GM23338 (cell line): ENCODE measurements at regions not wholly inside any gene's neighbourhood (a gene's known extent, or its start where the extent isn't known, plus 50 kb on each side); places are given as distances from the start of the nearest gene placed in this dataset.

Experiments used
- ATAC-seq: fragments of 200-7000 bp; cut with Tn5 transposase; 3 replicates; pipeline ENCODE4 v1.9.1; 2020
- DNase-seq: peaks from one replicate; pipeline ENCODE4 v3.0.0-alpha.2; 2015; ENCODE audit warnings: low spot score
- H2AFZ ChIP-seq: fragments of 200-600 bp; sonication (generic); 2 replicates; pipeline ENCODE4 v1.8.0; 2016; ENCODE audit warnings: antibody characterized with exemption, mild to moderate bottlenecking, moderate library complexity
- H3F3A ChIP-seq: fragments of 200-600 bp; sonication (generic); replicated peaks from 2 replicates; pipeline ENCODE4 v1.8.0; 2017; ENCODE audit warnings: antibody characterized with exemption, mixed run types, low read depth
- H3K27ac ChIP-seq: fragments of 200-600 bp; sonication (generic); 2 replicates; pipeline ENCODE4 v1.6.1; 2016; ENCODE audit warnings: low read depth
- H3K27me3 ChIP-seq: fragments of 200-600 bp; sonication (generic); 2 replicates; pipeline ENCODE4 v1.8.0; 2016; ENCODE audit warnings: mild to moderate bottlenecking, mixed run types, moderate library complexity; ENCODE audit not compliant: insufficient read depth
- H3K36me3 ChIP-seq: fragments of 200-600 bp; sonication (generic); 2 replicates; pipeline ENCODE4 v1.8.0; 2016; ENCODE audit warnings: mild to moderate bottlenecking; ENCODE audit not compliant: insufficient read depth
- H3K4me1 ChIP-seq: fragments of 200-600 bp; sonication (generic); 2 replicates; pipeline ENCODE4 v1.8.0; 2016; ENCODE audit warnings: mild to moderate bottlenecking, moderate library complexity; ENCODE audit not compliant: insufficient read depth
- H3K4me2 ChIP-seq: fragments of 200-600 bp; sonication (generic); 2 replicates; pipeline ENCODE4 v1.7.1; 2017; ENCODE audit warnings: mixed run types
- H3K4me3 ChIP-seq: fragments of 200-600 bp; sonication (generic); 2 replicates; pipeline ENCODE4 v1.6.1; 2016; ENCODE audit warnings: mixed run types
- H3K79me2 ChIP-seq: fragments of 200-600 bp; sonication (generic); replicated peaks from 2 replicates; pipeline ENCODE4 v1.8.0; 2017; ENCODE audit warnings: mild to moderate bottlenecking; ENCODE audit not compliant: insufficient read depth
- H3K9me2 ChIP-seq: fragments of 200-600 bp; sonication (generic); 2 replicates; pipeline ENCODE4 v1.8.0; 2017; ENCODE audit not compliant: insufficient read depth
- H4K20me1 ChIP-seq: fragments of 200-600 bp; sonication (generic); replicated peaks from 2 replicates; pipeline ENCODE4 v1.8.0; 2017; ENCODE audit warnings: mild to moderate bottlenecking; ENCODE audit not compliant: insufficient read depth
- H3K27ac Mint-ChIP-seq: 2 replicates; pipeline ENCODE4 v1.8.0; 2020; ENCODE audit warnings: inconsistent platforms, mild to moderate bottlenecking, moderate library complexity, mixed read lengths
- H3K27me3 Mint-ChIP-seq: 3 replicates; pipeline ENCODE4 v1.8.0; 2022; ENCODE audit warnings: low read depth, mild to moderate bottlenecking, moderate library complexity, mixed read lengths, inconsistent platforms; ENCODE audit not compliant: insufficient read depth, poor library complexity
- H3K36me3 Mint-ChIP-seq: 3 replicates; pipeline ENCODE4 v1.8.0; 2021; ENCODE audit warnings: low read depth, mild to moderate bottlenecking, inconsistent platforms, moderate library complexity, mixed read lengths
- H3K4me1 Mint-ChIP-seq: 3 replicates; pipeline ENCODE4 v1.8.0; 2020; ENCODE audit warnings: mild to moderate bottlenecking, inconsistent platforms, mixed read lengths
- H3K4me3 Mint-ChIP-seq: 3 replicates; pipeline ENCODE4 v1.8.0; 2021; ENCODE audit warnings: moderate library complexity, mild to moderate bottlenecking, inconsistent platforms, mixed read lengths
- H3K9me3 Mint-ChIP-seq: 3 replicates; pipeline ENCODE4 v1.8.0; 2020; ENCODE audit warnings: moderate library complexity, mild to moderate bottlenecking, inconsistent platforms, mixed read lengths
- CREB1 ChIP-seq: fragments of 250-450 bp; sonication (Bioruptor Pico); IDR thresholded peaks from 2 replicates; pipeline ENCODE4 v1.5.0; 2020; ENCODE audit warnings: low read depth, mild to moderate bottlenecking, moderate library complexity
- CTCF ChIP-seq, 2 experiments: fragments of 200-600 bp in 1 of 2; sonication (generic) in 1 of 2; conservative IDR thresholded peaks; 2 replicates each; pipeline versions ENCODE4 v1.5.1 to v1.6.1; 2016 to 2017; ENCODE audit warnings: antibody characterized with exemption in 2 of 2, low read depth in 2 of 2, mild to moderate bottlenecking in 2 of 2, moderate library complexity in 1 of 2
- ETS1 ChIP-seq: IDR thresholded peaks from 2 replicates; pipeline ENCODE4 v1.6.1; 2016; ENCODE audit warnings: antibody characterized with exemption
- EZH2 ChIP-seq: fragments of 200-600 bp; sonication (generic); IDR thresholded peaks from one replicate; pipeline ENCODE4 v1.8.0; 2017; ENCODE audit warnings: antibody characterized with exemption, mild to moderate bottlenecking, low read depth; ENCODE audit not compliant: unreplicated experiment
- NANOG ChIP-seq: IDR thresholded peaks from 2 replicates; pipeline ENCODE4 v1.6.1; 2016; ENCODE audit warnings: antibody characterized with exemption, borderline replicate concordance
- POLR2AphosphoS5 ChIP-seq: IDR thresholded peaks from 2 replicates; pipeline ENCODE4 v1.6.1; 2016; ENCODE audit warnings: antibody characterized with exemption, low read depth
- STAT1 ChIP-seq: IDR thresholded peaks from one replicate; pipeline ENCODE4 v1.6.1; 2016; ENCODE audit warnings: antibody characterized with exemption; ENCODE audit not compliant: unreplicated experiment
- ZNF114 ChIP-seq: fragments of 250-450 bp; sonication (Bioruptor Pico); IDR thresholded peaks from 2 replicates; pipeline ENCODE4 v1.5.0; 2020; ENCODE audit warnings: mild to moderate bottlenecking, moderate library complexity
- ZNF331 ChIP-seq: fragments of 250-450 bp; sonication (Bioruptor Pico); IDR thresholded peaks from 2 replicates; pipeline ENCODE4 v1.5.0; 2020; ENCODE audit warnings: low read depth, mild to moderate bottlenecking, moderate library complexity
- TF ChIP-seq, protein P1 (sequence below): fragments of 250-450 bp; sonication (Bioruptor Pico); IDR thresholded peaks from 2 replicates; pipeline ENCODE4 v1.5.0; 2020; ENCODE audit warnings: mild to moderate bottlenecking, moderate library complexity

GRCh38 chrY:19567051-19567921 lies 177.2 kb downstream of the KDM5D start:
- TF ChIP-seq ETS1 = no peak
- peak; percentile 66 for TF ChIP-seq POLR2AphosphoS5
- Mint-ChIP-seq H3K27me3 (no peaks in the 10 kb centered on the region), H3K4me1 (peaks cover 15% of the 10 kb centered on the region; the same call in 2 of the 3 replicates), H3K9me3 (peaks cover 3% of the 10 kb centered on the region; the same call in 1 of the 3 replicates), H3K4me3 (peak overlapping the region; percentile 89), H3K27ac (peak overlapping the region; percentile 99), H3K36me3 (peaks cover 3% of the 10 kb centered on the region; the same call in 2 of the 3 replicates)
- H3K9me2 ChIP-seq = no peaks in the 10 kb centered on the region
- no peaks in the 10 kb centered on the region for H3K27me3 ChIP-seq
- H3F3A ChIP-seq = no peaks in the 10 kb centered on the region
- peak overlapping the region; percentile 76 for H3K27ac ChIP-seq
- H3K36me3 ChIP-seq = no peaks in the 10 kb centered on the region
- peaks cover 48% of the 10 kb centered on the region for H3K79me2 ChIP-seq
- H4K20me1 ChIP-seq = no peaks in the 10 kb centered on the region; the same call in 1 of the 2 replicates
- DNase-seq (peak; percentile 87), ATAC-seq (peak; percentile 96)
- peak overlapping the region; percentile 78 for H3K4me2 ChIP-seq
- H3K4me3 ChIP-seq = peak overlapping the region; percentile 78
- peak overlapping the region; percentile 21; the same call in 1 of the 2 replicates for H2AFZ ChIP-seq
- peaks cover 5% of the 10 kb centered on the region for H3K4me1 ChIP-seq

- H3K9me2 ChIP-seq = no peaks in the 10 kb centered on the region
- Mint-ChIP-seq H3K4me1 (no peaks in the 10 kb centered on the region), H3K27ac (no peak overlapping the region), H3K9me3 (peaks cover 6% of the 10 kb centered on the region), H3K36me3 (peaks cover 4% of the 10 kb centered on the region; the same call in 1 of the 3 replicates), H3K4me3 (no peak overlapping the region), H3K27me3 (no peaks in the 10 kb centered on the region)
- no peak overlapping the region for H2AFZ ChIP-seq
- H3K79me2 ChIP-seq = no peaks in the 10 kb centered on the region
- H4K20me1 ChIP-seq = no peaks in the 10 kb centered on the region
- ATAC-seq (no peak), DNase-seq (no peak)
- H3K4me3 ChIP-seq = no peak overlapping the region
- no peaks in the 10 kb centered on the region for H3K36me3 ChIP-seq
- no peak overlapping the region for H3K27ac ChIP-seq
- TF ChIP-seq CTCF (conservative IDR thresholded peaks at IDR 0.05; ENCODE audit: low read depth in 2 of 2) (no peak), ZNF114 (no peak), EZH2 (no peak), STAT1 (no peak), CREB1 (CRISPR knock-in tag) (no peak), NANOG (no peak), POLR2AphosphoS5 (no peak), ZNF331 (CRISPR knock-in tag) (no peak)
- TF ChIP-seq, protein P1, sequence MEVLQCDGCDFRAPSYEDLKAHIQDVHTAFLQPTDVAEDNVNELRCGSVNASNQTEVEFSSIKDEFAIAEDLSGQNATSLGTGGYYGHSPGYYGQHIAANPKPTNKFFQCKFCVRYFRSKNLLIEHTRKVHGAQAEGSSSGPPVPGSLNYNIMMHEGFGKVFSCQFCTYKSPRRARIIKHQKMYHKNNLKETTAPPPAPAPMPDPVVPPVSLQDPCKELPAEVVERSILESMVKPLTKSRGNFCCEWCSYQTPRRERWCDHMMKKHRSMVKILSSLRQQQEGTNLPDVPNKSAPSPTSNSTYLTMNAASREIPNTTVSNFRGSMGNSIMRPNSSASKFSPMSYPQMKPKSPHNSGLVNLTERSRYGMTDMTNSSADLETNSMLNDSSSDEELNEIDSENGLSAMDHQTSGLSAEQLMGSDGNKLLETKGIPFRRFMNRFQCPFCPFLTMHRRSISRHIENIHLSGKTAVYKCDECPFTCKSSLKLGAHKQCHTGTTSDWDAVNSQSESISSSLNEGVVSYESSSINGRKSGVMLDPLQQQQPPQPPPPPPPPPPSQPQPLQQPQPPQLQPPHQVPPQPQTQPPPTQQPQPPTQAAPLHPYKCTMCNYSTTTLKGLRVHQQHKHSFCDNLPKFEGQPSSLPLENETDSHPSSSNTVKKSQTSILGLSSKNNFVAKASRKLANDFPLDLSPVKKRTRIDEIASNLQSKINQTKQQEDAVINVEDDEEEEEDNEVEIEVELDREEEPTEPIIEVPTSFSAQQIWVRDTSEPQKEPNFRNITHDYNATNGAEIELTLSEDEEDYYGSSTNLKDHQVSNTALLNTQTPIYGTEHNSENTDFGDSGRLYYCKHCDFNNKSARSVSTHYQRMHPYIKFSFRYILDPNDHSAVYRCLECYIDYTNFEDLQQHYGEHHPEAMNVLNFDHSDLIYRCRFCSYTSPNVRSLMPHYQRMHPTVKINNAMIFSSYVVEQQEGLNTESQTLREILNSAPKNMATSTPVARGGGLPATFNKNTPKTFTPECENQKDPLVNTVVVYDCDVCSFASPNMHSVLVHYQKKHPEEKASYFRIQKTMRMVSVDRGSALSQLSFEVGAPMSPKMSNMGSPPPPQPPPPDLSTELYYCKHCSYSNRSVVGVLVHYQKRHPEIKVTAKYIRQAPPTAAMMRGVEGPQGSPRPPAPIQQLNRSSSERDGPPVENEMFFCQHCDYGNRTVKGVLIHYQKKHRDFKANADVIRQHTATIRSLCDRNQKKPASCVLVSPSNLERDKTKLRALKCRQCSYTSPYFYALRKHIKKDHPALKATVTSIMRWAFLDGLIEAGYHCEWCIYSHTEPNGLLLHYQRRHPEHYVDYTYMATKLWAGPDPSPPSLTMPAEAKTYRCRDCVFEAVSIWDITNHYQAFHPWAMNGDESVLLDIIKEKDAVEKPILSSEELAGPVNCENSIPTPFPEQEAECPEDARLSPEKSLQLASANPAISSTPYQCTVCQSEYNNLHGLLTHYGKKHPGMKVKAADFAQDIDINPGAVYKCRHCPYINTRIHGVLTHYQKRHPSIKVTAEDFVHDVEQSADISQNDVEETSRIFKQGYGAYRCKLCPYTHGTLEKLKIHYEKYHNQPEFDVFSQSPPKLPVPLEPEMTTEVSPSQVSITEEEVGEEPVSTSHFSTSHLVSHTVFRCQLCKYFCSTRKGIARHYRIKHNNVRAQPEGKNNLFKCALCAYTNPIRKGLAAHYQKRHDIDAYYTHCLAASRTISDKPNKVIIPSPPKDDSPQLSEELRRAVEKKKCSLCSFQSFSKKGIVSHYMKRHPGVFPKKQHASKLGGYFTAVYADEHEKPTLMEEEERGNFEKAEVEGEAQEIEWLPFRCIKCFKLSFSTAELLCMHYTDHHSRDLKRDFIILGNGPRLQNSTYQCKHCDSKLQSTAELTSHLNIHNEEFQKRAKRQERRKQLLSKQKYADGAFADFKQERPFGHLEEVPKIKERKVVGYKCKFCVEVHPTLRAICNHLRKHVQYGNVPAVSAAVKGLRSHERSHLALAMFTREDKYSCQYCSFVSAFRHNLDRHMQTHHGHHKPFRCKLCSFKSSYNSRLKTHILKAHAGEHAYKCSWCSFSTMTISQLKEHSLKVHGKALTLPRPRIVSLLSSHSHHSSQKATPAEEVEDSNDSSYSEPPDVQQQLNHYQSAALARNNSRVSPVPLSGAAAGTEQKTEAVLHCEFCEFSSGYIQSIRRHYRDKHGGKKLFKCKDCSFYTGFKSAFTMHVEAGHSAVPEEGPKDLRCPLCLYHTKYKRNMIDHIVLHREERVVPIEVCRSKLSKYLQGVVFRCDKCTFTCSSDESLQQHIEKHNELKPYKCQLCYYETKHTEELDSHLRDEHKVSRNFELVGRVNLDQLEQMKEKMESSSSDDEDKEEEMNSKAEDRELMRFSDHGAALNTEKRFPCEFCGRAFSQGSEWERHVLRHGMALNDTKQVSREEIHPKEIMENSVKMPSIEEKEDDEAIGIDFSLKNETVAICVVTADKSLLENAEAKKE = no peak
- no peaks in the 10 kb centered on the region for H3K27me3 ChIP-seq
- H3F3A ChIP-seq = no peaks in the 10 kb centered on the region
- H3K4me2 ChIP-seq = no peak overlapping the region
- no peaks in the 10 kb centered on the region for H3K4me1 ChIP-seq
Measured at GRCh38 chrY:19559161-19559560, 185.4 kb downstream of the KDM5D start.
